ENCODE measurements at regions not wholly inside any gene's neighbourhood (a gene's known extent, or its start where the extent isn't known, plus 50 kb on each side); places are given as distances from the start of the nearest gene placed in this dataset.

DNA sequence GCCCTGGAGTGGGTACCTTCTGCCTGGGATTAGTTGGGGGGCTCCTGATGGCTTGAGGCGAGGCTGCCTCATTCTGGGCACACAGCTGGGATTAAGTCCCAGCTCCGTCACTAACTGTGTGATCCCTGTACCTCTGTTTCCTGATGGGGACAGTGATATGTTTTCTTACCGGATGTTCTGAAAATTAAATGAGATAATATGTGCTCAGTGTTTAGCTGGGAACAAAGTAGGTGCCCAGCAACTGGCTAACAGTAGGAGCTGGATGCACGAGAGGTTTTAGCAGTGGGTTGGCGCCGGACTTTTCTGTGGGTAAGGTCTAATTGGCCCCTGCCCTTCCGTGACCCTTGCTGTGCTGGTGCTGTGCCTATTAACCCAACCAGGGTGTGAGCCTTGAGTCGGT is 203.4 kb downstream of the URI1 start:
- Mint-ChIP-seq H3K4me3 (no peak overlapping the region), H3K36me3 (ENCODE audit: low read depth) (no peaks in the 10 kb centered on the region; the same call in 1 of the 2 replicates)

DNA sequence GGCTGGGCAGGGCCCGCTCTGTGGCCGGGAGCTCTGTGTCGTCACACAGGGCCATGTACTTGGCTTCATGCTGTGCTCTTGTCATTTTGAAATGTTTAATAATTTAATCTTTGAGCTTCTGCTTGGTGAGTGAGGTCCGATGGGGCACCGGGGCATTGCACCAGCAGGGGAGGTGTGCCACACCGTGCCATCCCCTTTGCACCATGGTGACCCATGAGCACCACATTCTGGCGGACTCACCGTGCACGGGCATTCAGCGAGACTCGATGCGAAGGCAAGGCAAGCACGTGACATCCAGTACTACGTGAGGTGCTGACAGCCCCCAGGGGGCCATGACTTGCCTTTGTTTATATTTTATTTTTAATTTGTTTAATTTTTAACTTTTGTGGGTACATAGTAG is 204.3 kb downstream of the URI1 start:
- TF ChIP-seq, protein P1, sequence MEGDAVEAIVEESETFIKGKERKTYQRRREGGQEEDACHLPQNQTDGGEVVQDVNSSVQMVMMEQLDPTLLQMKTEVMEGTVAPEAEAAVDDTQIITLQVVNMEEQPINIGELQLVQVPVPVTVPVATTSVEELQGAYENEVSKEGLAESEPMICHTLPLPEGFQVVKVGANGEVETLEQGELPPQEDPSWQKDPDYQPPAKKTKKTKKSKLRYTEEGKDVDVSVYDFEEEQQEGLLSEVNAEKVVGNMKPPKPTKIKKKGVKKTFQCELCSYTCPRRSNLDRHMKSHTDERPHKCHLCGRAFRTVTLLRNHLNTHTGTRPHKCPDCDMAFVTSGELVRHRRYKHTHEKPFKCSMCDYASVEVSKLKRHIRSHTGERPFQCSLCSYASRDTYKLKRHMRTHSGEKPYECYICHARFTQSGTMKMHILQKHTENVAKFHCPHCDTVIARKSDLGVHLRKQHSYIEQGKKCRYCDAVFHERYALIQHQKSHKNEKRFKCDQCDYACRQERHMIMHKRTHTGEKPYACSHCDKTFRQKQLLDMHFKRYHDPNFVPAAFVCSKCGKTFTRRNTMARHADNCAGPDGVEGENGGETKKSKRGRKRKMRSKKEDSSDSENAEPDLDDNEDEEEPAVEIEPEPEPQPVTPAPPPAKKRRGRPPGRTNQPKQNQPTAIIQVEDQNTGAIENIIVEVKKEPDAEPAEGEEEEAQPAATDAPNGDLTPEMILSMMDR (IDR thresholded peaks at IDR 0.05) = no peak
- Mint-ChIP-seq H3K4me3 (no peak overlapping the region), H3K36me3 (ENCODE audit: low read depth) (no peaks in the 10 kb centered on the region; the same call in 1 of the 2 replicates), H3K4me1 (ENCODE audit: low read depth) (no peaks in the 10 kb centered on the region), H3K9me3 (peaks cover 43% of the 10 kb centered on the region), H3K27ac (no peak overlapping the region), H3K27me3 (ENCODE audit: insufficient read depth) (no peaks in the 10 kb centered on the region; the same call in 1 of the 2 replicates)
- no peak for DNase-seq

More for the DNA sequence above, 203.4 kb downstream of the URI1 start:
- peaks cover 43% of the 10 kb centered on the region for H3K9me3 Mint-ChIP-seq
- no peak for DNase-seq
- TF ChIP-seq, protein P1 (IDR thresholded peaks at IDR 0.05) = no peak
- H3K4me1 Mint-ChIP-seq (ENCODE audit: low read depth) = no peaks in the 10 kb centered on the region
- no peaks in the 10 kb centered on the region; the same call in 1 of the 2 replicates for H3K27me3 Mint-ChIP-seq (ENCODE audit: insufficient read depth)
- no peak overlapping the region for H3K27ac Mint-ChIP-seq

DNA sequence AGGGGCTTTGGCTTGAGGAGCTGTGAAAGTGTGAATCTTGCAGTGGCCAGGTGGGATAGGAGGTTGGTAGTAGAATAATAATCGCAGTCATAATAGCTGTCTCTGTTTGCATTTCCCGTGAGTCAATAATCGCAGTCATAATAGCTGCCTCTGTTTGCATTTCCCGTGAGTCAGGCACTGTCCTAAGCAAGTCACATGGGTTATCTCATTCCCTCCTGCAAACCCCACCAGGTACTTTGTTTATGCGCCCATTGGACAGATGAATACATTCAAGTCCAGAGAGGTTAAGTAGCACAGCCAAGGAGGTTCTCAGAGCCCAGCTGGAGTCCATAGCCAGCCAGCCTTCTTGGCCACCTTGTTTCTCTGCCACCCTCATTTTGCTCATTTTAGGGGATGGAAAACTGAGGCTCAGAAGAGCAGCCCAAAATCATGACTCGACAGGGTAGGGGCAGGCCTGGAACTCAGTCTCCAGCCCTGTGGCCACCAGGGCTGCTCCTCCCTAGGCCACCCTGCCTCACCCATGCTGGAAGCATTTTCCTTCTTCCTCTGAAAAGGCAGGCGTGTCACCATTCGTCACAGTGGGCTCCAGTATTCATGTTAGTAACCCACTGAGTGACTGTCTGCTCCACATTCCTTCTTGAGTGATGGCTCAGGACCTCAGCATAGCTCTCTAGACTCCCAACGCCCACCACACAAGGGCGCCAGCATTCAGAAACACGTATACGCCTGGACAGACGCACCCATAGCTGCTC is 206.2 kb downstream of the URI1 start:
- H3K4me1 Mint-ChIP-seq (ENCODE audit: low read depth) = no peaks in the 10 kb centered on the region
- peaks cover 2% of the 10 kb centered on the region for H3K27me3 Mint-ChIP-seq (ENCODE audit: insufficient read depth)
- DNase-seq = no peak
- H3K27ac Mint-ChIP-seq = no peak overlapping the region
- no peak overlapping the region for H3K4me3 Mint-ChIP-seq
- TF ChIP-seq, protein P1 (IDR thresholded peaks at IDR 0.05) = no peak
- H3K36me3 Mint-ChIP-seq (ENCODE audit: low read depth) = no peaks in the 10 kb centered on the region; the same call in 1 of the 2 replicates
- H3K9me3 Mint-ChIP-seq = peaks cover 43% of the 10 kb centered on the region

DNA sequence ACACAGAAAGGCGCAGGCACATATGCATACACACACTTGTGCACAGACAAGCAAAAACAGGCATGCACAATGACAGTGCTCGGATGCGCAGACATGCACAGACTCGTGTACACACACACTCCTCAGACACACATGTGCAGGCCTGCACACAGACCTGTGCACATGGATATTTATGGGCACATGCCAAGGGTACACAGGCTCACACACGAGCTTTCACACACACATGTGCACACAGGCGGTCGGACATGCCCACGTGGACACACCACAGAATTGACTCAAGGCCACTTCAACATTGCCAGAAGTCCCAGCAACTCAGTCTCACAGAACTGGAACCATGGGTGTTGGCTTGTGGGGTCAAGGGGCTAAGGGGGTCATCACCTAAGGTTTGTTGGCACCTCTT is 206.8 kb downstream of the URI1 start:
- no peak overlapping the region for H3K27ac Mint-ChIP-seq
- TF ChIP-seq, protein P1 (IDR thresholded peaks at IDR 0.05) = no peak
- peaks cover 40% of the 10 kb centered on the region for H3K9me3 Mint-ChIP-seq
- H3K4me3 Mint-ChIP-seq = no peak overlapping the region
- peaks cover 2% of the 10 kb centered on the region for H3K27me3 Mint-ChIP-seq (ENCODE audit: insufficient read depth)
- H3K36me3 Mint-ChIP-seq (ENCODE audit: low read depth) = no peaks in the 10 kb centered on the region; the same call in 1 of the 2 replicates
- no peaks in the 10 kb centered on the region for H3K4me1 Mint-ChIP-seq (ENCODE audit: low read depth)
- DNase-seq = no peak

DNA sequence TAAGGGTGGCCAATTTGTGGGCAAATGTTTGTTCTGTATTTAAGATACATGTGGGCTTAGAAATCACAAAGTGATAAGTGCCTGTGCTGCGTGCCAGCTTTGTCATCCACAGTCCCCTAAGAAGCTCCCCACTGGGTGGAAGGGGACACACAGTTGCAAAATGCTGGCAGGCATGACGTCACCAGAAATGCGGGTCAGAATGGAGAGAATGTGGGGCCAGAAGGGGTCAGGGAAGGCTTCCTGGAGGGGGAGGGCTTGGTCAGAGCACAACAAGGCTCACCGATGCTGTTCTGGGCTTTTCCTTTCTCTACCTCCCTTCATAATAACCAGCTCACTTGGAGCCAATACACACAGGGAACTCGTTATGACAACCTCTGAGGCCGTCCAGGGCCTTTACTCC is 207.3 kb downstream of the URI1 start:
- H3K36me3 Mint-ChIP-seq (ENCODE audit: low read depth) = no peaks in the 10 kb centered on the region; the same call in 1 of the 2 replicates
- no peak overlapping the region for H3K4me3 Mint-ChIP-seq
- H3K27me3 Mint-ChIP-seq (ENCODE audit: insufficient read depth) = peaks cover 2% of the 10 kb centered on the region
- TF ChIP-seq, protein P1 (IDR thresholded peaks at IDR 0.05) = no peak
- H3K27ac Mint-ChIP-seq = no peak overlapping the region
- H3K4me1 Mint-ChIP-seq (ENCODE audit: low read depth) = no peaks in the 10 kb centered on the region
- peaks cover 37% of the 10 kb centered on the region for H3K9me3 Mint-ChIP-seq
- DNase-seq = no peak
